Middle frontal gyrus (tissue), 1 donor: ENCODE measurements at regions not wholly inside any gene's neighbourhood (a gene's known extent, or its start where the extent isn't known, plus 50 kb on each side); places are given as distances from the start of the nearest gene placed in this dataset.
"Not testable (repeated sequence)": the region's sequence is repeated elsewhere in the genome, so short reads cannot be mapped to it uniquely, and the experiment has no call there.

Experiments
- DNase-seq: peaks from one replicate; pipeline ENCODE4 v3.0.0-alpha.2; 2015; ENCODE audit warnings: low spot score; ENCODE audit errors: extremely low spot score

- no peak for DNase-seq
These were observed 237.3 kb downstream of the NRIP1 start for GRCh38 chr21:14827468-14827867.

- no peak for DNase-seq
These were observed 238.2 kb downstream of the NRIP1 start for GRCh38 chr21:14826630-14827029.

GRCh38 chr21:14825514-14825974, 239.3 kb downstream of the NRIP1 start:
- DNase-seq: no peak

- no peak for DNase-seq
These were observed 240.7 kb downstream of the NRIP1 start for GRCh38 chr21:14824126-14824525.

GRCh38 chr21:14817311-14817710, 247.5 kb downstream of the NRIP1 start:
- no peak for DNase-seq

GRCh38 chr21:14814991-14815390, 249.8 kb downstream of the NRIP1 start:
- DNase-seq: no peak

GRCh38 chr21:14814282-14814681, 250.5 kb downstream of the NRIP1 start:
- DNase-seq: no peak

GRCh38 chr21:14804170-14804569, 258.1 kb upstream of the SAMSN1 start:
- DNase-seq: not testable (repeated sequence)

GRCh38 chr21:14797543-14797942, 251.4 kb upstream of the SAMSN1 start:
- no peak for DNase-seq

GRCh38 chr21:14787312-14787711, 241.2 kb upstream of the SAMSN1 start:
- no peak for DNase-seq

- DNase-seq: no peak
These were observed 239.6 kb upstream of the SAMSN1 start for GRCh38 chr21:14785679-14786078.

- DNase-seq: no peak
These were observed 227.7 kb upstream of the SAMSN1 start for GRCh38 chr21:14773777-14774345.

- no peak for DNase-seq
These were observed 225.5 kb upstream of the SAMSN1 start for GRCh38 chr21:14771593-14771992.

GRCh38 chr21:14768042-14768441, 221.9 kb upstream of the SAMSN1 start:
- DNase-seq: no peak

- DNase-seq: no peak
These were observed 221.2 kb upstream of the SAMSN1 start for GRCh38 chr21:14767192-14767852.

GRCh38 chr21:14766241-14766640, 220.1 kb upstream of the SAMSN1 start:
- no peak for DNase-seq

- DNase-seq: no peak
These were observed 217.6 kb upstream of the SAMSN1 start for GRCh38 chr21:14763695-14764064.

GRCh38 chr21:14762734-14763694, 216.9 kb upstream of the SAMSN1 start:
- no peak for DNase-seq

- no peak for DNase-seq
These were observed 216.2 kb upstream of the SAMSN1 start for GRCh38 chr21:14762327-14762726.

GRCh38 chr21:14759285-14759684, 213.2 kb upstream of the SAMSN1 start:
- DNase-seq: no peak

GRCh38 chr21:14758849-14759248, 212.7 kb upstream of the SAMSN1 start:
- DNase-seq: no peak
